H1 (cell line): ENCODE measurements at regions not wholly inside any gene's neighbourhood (a gene's known extent, or its start where the extent isn't known, plus 50 kb on each side); places are given as distances from the start of the nearest gene placed in this dataset.

Source experiments
- CBX5 ChIP-seq: fragments of 300-800, 300-1000 bp; sonication (generic); IDR thresholded peaks from 2 replicates; pipeline ENCODE4 v1.7.1; 2016; ENCODE audit warnings: antibody characterized with exemption, low read length, low read depth
- EGR1 ChIP-seq: IDR thresholded peaks from 2 replicates; pipeline ENCODE4 v1.6.1; 2011; ENCODE audit warnings: low read depth, low read length, borderline replicate concordance

DNA sequence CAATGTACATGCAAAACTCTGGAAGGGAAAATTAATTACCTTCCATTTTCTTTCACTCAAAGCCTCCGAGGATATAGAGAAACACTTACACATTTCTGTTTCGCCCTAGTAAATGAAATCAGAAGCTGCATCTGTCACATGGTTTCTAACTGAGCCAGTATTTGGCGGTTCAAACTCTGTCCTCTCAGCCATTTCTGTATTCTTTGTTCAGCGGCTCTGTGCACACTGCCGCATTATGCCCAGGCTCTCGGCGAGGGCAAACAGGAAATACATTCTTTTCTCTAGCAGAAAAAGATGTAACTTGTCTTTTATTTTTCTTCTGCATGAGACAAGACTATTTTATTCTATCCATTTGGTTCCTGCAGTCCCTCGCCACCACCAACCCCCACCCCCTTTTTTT is 71.4 kb upstream of the GPM6B start (continued):
- TF ChIP-seq EGR1 (no peak), CBX5 (no peak)
